Kidney tubule cell (primary cell): ENCODE measurements at regions not wholly inside any gene's neighbourhood (a gene's known extent, or its start where the extent isn't known, plus 50 kb on each side); places are given as distances from the start of the nearest gene placed in this dataset.

Experiments
- DNase-seq: peaks from one replicate; pipeline ENCODE4 v3.0.0-alpha.2; 2018; ENCODE audit warnings: low spot score

DNA sequence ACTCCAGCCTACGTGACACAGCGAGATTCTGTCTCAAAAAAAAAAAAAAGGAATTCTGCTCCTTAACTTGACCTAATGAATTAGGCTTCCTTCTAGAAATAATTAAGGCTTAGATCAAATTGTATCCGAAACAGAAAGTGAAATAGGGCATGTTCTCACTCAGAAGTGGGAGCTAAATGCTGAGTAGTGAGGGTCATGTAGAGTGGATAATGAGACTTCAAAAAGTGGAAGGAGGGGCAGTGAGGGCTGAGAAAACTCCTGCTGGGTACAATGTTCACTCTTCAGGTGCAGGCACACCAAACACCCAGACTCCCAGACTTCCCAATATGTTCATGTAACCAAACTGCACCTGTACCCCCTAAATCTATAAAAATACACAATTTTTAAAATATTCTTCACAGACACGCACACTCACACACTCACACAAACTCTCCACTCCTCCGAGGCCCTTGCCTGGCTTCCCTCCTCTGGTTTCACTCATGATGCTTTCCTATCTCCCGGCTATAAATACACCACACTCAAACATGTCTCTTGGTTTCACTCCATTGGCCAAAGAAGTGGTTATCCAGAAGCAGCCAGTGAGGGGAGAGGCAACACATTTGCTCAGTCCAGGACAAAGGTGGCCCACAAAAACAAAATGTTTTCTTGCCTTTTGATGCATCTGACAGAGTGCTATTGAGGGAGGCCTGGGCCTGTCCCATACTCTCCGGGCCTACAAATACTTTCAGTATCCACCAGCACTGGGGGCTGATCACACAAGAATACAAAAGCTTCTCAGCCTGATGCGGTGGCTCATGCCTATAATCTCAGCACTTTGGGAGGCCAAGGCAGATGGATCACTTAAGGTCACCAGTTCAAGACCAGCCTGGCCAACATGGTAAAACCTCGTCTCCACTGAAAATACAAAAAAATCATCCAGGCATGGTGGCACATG is 249.2 kb downstream of the TOMM20 start:
- DNase-seq: no peak

DNA sequence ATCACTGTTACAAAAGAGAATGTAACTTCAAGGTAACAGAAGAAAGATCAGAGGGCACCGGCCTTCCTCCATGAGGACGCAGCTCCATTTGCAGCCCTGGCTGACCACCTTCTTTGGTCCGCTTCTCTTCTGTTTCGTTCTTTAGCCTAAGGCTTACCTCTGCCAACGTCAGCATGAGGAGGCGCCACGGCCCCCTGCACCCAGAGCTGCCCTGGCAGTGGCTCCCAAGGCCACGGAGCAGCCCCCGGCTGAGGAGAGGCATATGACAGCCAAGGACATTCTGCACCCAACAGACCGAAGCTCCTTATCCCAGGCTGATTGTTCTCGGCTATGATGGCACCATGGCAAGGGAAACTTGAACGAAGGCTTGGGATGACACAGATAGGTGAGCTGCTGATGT is 250.3 kb downstream of the TOMM20 start:
- no peak for DNase-seq

DNA sequence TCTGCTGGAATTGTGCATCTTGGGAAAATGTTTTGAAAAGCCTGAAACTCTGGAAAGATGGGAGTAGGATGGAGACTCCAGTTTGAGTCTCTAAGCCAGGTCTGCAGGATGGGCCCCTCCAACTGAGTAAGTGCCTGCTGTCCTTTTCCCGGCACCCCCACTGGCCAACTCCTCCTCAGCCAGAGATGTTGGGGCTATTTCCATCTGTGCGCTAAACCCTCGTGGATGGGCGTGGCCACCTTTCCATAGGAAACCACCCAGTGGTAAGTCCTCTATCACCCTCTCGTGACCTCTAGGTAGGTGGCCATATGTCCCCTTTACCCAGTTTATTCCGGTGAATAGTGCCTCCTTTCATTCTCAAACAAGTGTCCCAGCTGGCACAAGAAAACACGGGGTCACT is 250.9 kb downstream of the TOMM20 start:
- DNase-seq: no peak

DNA sequence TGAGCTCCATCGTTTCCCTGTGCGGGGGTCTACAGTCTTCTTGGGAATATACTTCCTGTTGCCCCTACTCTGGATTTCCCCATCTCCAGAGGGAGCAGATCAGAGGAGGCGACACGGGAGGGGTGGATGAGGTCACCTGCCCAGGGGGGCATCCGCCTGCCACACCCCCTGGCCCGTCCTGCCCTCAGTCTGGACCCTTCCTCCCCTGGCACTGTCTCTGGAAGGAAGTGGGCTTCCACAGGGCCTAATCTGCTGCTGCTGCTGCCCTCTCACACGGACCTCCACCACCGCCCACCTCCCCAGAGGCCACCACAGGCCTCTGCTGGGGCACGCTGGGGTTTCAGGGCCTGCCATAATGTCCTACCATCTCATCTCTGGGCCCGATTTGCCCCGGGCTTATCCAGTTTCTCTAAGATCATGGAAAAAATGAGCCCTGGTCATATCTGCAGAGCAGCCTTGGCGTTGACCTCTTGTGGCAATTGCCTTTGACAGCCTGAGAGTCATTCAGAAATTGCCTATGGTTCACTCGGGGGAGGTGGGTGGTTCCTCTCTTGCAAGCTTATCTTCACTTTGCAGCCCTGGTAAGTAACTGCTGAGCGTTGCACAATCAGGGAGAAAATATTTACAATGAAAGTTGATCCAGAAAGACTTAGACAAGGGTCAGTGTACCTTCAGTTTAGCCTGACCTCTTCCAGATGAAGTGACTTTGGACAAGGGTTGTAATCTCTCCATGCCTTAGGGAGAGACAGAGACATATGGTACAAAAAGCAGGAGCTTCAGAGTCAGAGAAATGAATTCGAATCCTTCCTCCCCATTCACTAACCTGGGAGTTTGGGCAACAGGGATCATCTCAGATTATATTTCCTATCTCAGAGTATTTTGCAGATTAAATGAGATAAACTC is 252.4 kb downstream of the TOMM20 start:
- DNase-seq: no peak

DNA sequence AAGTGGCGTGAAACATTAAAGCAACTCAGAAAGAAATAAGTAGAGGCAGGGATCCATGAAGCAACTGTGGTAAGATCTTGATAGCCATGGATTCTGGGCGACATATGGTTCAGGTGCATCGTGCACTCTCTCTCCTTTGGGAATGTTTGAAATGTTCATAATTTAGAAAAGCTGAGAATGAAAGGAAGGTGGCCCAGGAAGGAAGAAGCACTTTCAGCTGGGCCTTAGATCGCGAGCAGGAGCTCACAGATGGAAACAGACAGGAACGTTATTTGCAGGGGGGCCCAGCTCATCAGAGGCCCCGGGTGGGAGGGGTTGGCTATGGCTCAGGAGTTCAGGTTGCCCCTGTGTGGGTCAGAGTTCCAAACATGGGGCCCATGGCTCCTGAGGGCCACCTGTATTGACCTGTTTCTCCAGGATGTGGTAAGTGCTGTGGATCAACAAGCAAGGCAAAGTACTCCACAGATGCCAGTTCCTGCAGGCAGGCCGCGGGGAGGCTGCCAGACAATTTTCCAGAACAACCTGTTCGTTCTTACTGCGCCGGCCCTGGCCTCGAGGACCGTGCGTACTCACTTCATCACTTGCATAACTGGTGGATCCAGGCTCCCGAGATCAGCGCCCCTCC is 253.2 kb downstream of the TOMM20 start:
- DNase-seq: no peak

DNA sequence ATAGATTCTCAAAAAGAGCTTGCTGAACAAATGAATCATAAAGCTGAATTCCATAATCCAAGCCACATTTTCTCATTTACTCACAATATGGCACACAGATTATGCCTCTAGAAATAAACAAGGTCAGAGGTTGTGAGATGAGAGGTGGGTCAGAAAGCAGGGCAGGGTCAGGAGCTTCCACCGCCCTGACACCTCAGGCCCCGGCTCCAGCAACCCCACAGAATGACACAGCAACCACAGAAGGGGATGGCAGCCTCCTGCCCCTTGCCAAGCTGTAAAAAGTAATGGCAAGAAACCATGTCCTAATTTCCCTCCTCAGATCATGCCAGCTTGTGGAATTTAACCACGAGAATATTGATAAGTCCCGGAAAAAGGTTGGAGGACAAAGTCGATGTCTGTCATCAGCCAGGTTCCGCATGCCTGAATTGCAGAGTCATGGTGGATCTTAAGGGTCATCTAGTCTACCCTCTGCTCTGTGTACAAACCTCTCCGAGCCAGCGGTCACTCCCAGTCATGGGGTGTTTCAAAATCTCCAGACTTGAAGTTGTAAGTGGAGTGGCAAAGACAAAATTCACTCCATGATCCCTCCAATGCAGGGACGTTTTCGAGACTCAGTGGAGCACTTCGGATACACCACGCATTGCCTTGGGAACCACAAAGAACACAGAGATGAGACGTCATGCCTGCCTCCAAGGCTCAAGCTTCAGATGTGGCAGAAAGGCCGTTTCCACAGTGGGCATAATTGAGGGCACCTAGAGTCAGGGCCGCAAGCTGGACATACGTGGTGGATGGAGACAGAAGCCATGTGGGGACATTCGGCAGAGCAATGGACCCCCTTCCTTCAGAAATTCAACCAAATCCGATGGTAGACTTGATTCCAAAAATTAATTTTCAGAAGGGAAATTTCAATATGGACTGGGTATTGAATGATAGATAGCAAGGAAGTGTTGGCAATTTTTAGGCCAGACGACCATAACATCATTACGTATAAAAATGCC is 254.0 kb downstream of the TOMM20 start:
- peak; percentile 93 for DNase-seq

DNA sequence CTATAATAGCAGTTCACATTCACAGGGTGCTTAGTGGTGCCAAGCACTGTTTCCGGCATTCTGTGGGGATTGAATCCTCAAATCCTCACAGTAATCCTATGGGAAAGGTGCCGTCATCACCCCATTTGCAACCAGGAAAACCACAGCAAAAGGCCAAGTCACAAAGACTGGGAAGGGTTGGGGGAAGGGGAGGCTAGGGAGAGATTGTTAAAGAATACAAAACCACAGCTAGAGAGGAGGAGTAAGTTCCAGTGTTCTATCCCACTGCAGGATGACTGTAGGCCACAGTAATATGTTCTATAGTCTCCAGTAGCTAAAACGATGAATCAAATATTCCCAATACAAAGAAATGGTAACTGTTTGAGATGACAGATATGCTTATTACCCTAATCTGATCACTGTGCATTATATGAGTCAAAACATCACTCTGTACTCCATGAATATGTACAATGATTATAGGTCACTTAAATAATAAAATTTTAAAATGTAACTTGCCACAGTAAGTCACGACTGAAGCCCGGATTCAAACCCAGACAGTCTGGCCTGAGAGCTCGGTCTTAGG is 256.8 kb downstream of the TOMM20 start:
- DNase-seq: peak; percentile 41

DNA sequence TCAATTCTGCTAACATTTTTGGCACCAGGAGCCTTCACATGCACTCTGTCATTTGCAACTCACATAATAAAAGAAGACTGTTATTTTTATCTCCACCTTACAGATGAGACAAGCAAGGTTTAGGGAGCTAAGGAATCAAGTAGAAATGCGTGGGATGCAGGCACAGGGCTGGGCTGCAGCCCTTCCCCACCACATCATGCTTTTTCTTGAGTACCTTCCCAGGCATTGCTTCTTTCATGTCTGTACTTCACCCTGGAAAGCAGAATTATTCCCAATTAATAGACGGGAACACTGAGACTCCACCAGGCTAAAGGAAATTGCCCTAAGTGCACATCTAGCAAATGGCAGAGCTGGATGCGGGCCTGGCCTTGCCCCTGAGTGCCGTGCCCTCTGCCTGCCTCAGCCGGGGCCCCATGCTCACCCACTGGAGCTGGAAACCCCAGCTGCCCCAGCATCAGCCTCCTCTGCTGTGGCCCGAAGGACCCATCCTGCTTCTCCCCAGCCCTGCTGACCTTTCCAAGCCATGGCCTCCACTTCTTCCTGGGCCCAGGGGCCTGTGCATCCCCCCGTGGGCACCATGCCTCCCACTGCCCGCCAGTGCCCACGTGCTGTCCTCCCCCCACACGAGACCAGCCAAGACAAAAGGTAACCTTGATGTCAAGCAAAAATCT is 257.5 kb downstream of the TOMM20 start:
- DNase-seq: no peak

DNA sequence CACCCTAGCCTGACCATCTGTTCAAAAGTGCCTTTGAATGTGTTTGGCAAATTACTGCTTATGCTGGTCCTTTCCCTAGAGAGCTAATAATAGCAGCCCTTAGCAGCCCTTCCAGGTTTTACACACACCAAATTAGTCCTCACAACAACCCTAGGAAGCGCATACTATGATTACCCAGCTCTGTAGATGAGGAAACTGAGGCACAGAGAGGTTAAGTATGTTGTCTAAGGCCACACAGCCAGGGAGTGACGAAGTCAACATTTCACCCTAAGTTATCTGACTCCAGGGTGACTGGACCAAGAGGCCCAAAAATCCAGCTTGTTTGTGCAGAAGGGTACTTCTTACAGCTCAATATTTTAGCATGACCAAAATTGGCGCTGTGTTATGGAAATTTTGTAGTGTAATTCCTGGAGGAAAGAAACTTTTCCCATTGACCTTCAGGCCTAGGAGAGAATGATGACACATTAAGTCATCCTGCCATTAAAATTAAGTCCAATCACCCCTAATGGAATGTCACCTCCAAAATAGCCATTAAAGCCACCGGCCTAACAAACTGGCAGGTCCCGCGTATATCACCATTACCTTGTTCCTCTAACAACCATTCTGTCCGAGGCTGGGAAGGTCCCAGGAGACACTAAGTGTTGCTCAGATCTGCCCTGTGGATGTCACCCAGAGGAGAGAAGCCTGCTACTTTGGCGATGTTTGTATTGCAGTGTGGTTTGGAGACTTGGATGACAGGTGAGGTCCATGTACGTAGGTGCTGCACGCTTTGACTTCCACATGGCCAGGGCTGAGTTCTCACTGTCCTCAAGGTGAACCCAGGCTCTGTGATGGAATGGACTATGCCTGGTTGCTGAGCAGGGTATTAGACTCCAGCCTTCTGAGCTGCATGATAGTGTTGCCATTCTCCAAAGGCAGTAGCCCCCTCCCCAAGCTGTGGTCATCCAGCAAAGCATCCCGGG is 258.3 kb downstream of the TOMM20 start:
- no peak for DNase-seq

DNA sequence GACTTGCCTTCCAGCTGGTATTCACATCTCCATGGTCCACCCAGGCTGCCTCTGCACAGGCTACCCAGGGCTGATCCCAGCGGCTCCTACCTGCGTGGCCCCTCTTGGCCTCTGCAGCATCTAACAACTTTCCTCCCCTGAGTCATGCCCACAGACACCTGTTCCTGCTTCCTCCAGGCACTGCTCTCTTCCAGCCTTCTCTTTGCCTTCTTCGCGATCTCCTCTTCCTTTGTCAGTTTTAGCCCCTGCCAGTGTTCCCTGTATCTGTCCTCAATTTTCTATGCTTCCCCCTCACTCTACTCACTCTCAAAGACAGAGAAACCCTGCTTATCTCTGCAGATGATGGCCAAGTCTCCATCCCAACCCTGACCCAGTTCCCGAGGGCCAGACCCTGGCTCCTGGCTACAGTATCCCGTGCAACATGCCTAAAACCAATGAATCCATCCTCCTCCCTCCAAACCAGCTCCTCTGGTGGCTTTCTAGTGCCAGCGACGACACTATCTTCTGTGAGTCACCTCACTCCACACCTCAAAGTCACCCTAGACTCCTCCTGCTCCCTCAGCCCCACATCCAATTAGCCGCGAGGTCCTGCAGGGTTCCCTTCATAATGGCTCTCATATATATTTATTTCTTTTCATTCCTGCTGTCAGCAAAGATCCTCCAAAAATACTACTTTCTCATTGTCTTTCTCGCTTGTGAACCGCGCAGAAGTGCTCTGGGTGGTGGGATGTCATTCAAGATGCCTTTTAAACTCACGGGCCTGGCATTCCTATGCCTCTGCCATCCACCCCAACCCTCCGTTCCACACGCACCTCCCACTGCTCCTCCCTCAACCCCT is 259.2 kb downstream of the TOMM20 start:
- DNase-seq: no peak

DNA sequence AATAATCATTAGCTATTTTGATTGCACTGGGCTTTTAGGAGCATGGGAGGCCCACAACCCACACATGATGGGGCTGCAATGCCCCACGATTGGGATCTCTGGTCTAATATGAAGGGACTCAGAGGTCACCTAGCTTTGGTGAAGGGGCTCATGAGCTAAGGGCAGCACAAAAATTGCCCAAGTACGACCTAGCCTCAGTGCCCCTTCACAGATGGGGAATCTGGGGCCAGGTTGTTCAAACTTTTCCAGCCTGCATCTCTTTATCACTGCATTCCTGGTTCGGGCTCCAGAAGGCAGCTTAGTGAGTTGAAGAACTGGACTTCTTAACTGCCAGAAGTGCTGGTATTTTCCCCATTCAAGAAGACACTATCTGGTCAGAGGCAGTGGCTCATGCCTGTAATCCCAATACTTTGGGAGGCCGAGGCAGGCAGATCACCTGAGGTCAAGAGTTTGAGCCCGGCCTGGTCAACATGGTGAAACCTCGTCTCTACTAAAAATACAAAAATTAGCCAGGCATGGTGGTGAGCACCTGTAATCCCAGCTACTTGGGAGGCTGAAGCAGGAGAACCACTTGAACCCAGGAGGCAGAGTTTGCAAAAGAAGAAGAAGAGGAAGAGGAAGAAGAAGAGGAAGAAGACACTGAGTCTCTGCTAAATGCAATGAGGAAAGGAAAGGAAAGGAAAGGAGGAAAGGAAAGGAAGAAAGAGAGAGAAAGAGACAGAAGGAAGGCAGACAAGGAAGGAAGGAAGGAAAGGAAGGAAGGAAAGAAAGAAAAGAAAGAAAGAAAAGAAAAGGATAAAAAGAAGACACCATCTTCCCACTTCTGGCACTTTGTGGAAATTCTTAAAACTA is 258.5 kb upstream of the IRF2BP2 start:
- DNase-seq: no peak

DNA sequence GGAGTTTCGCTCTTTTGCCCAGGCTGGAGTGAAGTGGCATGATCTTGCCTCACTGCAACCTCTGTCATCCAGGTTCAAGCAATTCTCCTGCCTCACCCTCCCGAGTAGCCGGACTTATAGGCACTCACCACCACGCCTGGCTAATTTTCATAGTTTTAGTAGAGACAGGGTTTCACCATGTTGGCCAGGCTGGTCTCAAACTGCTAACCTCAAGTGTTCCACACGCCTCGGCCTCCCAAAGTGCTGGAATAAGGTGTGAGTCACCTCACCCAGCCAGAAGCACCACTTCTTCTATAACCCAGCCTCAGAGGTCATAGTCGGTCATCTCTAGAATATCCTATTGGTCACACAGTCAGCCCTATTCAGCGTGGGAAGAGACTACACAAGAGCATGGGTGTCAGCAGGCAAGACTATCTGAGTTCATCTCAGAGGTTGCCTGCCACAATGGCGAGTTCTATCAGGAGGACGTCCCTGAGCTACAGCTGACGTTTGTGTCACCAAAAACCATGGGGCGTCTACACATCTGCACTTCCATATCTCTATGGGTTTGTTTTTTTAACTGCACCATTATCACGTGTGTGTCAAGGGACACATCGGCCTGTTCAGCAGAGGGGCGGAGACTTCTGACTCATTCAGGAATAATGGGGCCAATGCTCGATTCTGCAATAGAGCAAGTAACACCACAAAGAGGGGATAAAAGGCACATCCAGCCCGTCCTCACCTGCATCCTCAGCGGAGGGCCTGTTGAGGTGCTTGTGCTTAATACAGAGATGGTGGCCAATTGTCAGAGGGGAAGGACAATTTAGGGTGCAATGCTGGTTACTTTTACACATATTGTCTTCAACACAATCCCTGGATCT is 256.3 kb upstream of the IRF2BP2 start:
- peak; percentile 56 for DNase-seq

DNA sequence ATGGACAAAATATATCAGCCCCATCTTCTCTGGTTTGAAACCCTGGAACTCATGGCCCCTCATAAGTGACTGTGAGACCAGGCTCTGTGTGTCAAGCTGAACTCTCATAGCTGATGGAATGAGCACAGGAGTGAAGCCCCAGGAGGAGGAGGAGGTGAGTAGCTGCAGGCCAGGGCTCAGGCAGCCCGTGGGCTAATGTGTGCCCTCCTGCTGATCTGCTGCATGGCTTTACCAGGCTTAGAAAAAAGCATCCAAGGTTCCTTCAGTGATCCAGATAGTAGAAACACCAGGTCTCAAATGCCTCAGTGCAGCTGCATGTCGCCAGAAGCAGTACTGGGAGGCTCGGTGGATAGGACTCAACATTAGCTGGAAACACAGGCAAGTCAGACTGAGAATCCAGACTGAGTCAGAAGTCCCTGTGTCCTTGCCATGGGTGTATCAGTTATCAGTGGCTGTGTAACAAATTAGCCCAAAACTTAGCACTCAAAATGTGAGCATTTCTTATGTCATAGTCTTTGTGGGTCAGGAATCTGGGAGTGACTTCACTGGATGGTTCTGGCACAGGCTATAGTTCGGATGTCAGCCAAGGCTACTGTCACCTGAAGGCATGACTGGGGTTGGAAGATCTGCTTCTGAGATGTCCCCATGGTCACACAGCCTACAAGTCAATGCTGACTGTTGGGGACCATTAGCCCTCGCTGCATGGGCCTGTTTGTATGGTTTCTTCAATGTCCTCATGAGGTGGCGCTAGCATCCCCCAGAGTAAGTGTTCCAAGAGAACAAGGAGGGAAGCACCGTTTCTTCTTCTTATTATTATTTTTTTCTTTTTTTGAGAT is 255.4 kb upstream of the IRF2BP2 start:
- no peak for DNase-seq

DNA sequence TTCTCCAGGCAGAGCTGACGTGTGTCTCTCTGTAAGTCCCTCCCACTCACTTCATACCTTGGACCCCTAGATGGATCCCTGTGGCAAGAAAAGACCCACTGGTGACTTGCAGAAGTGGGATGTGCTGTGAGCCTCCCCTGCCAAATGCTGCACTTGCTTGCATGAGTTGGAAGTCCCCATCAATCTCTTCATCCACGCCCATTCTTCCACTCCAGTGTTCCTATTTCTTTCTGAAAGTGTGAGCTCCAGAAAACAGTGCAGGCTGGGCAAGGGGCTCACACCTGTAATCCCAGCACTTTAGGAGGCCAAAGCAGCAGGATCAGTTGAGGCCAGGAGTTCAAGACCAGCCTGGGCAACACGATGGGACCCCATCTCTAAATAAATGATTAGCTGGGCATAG is 254.1 kb upstream of the IRF2BP2 start:
- DNase-seq: no peak

DNA sequence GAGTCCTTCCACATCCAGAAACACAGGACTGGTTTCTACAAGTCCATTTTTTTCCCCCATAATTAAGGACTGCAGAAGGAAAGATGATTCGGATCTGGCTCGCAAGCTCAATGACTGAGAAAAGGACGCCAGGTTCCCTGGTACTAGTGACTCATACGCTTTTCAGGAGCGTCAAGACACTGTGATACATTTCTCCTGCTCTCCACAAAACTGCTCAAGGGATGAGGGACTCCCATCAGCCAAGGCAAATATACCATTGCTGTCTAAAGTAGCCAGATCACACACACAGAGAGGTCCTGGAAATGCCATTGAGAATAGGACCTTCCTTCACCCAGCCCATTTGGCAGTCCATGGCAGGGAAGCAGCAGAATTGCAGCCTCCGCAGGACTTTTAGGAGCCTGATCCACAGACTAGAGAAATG is 253.6 kb upstream of the IRF2BP2 start:
- peak; percentile 63 for DNase-seq
